HG03558 (cell line): ENCODE measurements at regions not wholly inside any gene's neighbourhood (a gene's known extent, or its start where the extent isn't known, plus 50 kb on each side); places are given as distances from the start of the nearest gene placed in this dataset.

Source experiments
- ATAC-seq: cut with Tn5 transposase; IDR thresholded peaks from one replicate; pipeline ENCODE4 v1.9.1; 2021; ENCODE audit warnings: moderate number of reproducible peaks; ENCODE audit not compliant: unreplicated experiment; ENCODE audit errors: extremely low read depth

- no peak for ATAC-seq
Measured at GRCh38 chr10:4692206-4692605, 133.8 kb upstream of the AKR1E2 start.

- ATAC-seq: no peak
Measured at GRCh38 chr10:4691776-4692175, 134.2 kb upstream of the AKR1E2 start.

- no peak for ATAC-seq
Measured at GRCh38 chr10:4691301-4691700, 134.7 kb upstream of the AKR1E2 start.

- ATAC-seq: no peak
Measured at GRCh38 chr10:4688601-4689000, 137.4 kb upstream of the AKR1E2 start.

DNA sequence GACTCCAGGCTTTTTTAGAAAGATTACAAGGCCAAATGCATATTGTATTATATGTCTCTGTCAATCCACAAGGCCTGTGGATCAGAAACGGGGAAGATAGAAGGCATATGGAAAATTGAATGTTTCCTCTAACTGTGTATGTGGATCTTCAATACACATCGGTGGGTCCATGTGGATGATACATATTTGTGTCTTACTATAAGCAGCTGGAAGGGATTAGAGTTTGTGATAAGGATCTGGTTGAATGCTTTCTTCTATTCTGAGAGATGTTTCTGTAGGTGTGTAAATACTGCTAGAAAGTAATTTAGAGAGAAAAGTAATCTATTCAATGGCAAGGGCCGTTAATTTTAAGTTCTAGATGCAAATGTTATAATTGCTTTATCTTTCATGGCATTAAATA lies 137.8 kb upstream of the AKR1E2 start:
- ATAC-seq: no peak

GRCh38 chr10:4687397-4687796 lies 138.6 kb upstream of the AKR1E2 start:
- ATAC-seq: no peak

GRCh38 chr10:4686644-4686996 lies 139.4 kb upstream of the AKR1E2 start:
- no peak for ATAC-seq

DNA sequence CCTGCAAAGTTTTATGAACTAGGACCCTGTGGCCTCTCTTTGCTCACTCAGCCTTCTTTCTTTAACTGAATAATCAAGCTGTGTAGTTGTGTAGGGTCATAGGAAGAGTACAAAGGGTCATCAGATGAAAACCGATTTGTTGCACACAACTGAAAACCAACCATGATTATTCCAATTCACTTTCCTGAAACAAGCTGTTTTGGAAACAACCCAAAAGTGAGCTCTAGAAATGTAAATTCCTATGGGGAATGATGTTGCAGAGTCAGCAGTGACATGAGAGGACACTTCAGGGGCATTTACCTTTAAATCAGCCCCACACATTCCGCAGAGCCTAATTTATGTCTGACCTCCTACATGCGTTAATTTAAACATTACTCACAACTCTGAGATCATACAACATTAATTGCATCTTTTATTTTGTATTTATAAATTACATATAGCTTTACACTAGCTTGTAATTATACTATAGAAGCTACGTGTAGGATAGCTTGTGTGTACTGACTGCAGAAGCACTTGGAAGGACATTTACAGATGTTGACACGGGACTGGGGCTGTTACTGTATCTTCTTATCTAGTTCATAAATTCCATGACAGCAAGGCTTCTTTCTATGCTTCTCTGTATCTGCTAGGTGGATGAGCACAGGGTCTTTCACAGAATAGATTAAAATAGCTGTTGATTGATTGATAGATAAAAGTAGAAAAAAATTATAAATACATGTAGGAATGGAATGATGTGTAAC lies 139.9 kb upstream of the AKR1E2 start:
- ATAC-seq: no peak

GRCh38 chr10:4685491-4685890 lies 140.5 kb upstream of the AKR1E2 start:
- no peak for ATAC-seq

DNA sequence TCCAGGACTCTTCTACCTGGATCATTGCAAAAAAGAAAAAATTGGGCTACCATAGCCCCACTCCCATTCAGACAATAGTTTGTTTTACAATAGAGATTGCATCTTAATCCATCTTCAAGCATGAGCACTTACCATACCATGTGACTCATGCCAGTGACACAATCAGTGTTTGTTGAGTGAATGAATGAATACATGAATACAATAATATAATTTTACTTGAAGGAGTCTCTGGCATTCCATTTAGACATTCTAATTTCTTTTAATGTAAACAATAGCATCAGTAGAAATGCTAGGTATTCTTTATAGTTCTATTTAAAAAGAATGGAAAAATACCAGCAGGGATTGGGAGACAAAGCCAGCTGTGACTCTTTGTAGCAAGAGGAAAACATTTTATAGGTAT lies 141.6 kb upstream of the AKR1E2 start:
- no peak for ATAC-seq

DNA sequence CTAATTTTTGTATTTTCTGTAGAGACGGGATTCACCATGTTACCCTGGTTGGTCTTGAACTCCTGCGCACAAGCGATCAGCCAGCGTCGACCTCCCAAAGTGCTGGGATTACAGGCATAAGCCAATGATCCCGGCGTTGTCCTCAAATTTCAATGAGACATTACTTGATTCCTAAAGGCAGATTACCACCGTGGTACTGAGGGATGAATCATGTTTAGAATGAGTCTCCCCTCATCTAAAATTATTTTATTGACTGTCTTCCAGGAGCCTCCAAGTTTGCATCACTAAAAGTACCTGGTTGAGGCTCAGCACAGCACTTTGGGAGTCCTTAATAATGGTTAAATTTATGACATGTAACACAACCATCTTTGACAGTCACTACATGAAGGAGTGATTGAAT lies 142.2 kb upstream of the AKR1E2 start:
- ATAC-seq: no peak

GRCh38 chr10:4683137-4683536 lies 142.9 kb upstream of the AKR1E2 start:
- ATAC-seq: no peak

- no peak for ATAC-seq
Measured at GRCh38 chr10:4678951-4679671, 146.9 kb upstream of the AKR1E2 start.

GRCh38 chr10:4678023-4678950 lies 147.7 kb upstream of the AKR1E2 start:
- ATAC-seq: no peak

- ATAC-seq: no peak
Measured at GRCh38 chr10:4677296-4678021, 148.5 kb upstream of the AKR1E2 start.

DNA sequence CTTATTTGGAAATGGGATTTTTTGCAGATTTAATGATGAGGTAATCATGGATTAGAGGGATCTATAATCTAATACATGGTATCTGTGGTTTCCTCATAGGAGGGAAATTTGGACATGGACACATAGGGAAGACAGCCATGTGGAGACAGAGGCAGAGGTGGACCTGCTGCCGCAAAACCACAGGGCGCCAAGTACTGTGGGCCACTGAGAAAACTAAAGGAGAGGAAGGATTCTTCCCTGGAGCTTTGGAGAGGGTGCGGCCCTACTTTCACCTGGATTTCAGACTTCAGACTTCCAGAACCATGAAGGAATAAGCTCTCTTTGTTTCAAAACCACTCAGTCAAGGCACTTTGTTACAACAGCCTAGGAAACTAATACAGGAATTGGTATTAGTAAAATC lies 149.4 kb upstream of the AKR1E2 start:
- ATAC-seq: no peak

DNA sequence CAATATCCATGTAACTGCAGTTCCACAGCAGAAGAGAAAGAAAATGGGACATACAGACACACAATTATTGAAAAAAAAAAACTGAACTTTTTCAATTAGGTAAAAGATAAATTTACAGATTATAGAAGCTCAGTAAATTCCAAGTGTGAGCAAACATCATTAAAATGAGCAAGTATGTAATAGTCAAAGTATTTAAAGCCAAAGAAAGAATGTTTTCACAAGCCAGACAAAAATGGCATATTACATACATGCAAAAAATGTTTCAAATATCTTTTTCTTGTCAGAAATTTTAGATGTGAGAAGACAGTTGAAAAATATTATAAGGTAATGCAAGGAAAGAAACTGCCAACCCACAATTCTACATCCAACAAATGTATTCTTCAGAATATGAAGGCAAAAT lies 150.2 kb upstream of the AKR1E2 start:
- no peak for ATAC-seq

DNA sequence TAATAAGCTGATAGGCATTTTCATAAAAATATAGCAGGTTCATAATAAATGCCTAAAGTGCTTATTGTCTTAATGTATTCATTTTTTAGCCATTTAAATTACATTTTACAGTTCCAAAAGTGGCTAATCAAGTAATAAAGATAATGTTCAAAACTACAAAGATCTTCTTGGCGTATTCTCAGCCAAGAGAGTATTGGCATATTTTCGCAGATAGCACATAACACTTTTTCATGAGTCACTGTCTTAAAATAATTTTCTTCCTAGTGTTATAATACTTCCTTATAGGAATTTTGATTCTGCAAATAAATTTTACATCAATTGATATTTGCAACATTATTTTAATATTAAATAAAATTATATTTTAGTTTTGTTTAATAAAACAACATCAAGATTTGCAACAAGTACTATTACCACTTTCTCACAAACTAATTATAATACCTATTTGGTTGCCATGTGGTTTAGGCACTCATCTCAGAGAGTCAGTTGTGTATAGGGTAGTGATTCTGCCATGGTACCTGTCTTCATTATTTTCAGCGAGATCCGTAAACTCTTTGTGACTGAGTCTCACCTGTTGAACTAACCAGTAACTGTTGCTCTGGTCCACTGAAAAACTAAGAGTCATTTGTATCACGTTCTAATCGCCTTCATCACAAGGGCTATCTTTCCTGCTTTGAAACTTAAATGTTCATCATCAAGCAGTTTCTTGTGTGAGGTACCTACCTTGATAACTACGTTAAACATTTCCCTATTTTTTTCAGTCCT lies 152.5 kb upstream of the AKR1E2 start:
- ATAC-seq: no peak

- no peak for ATAC-seq
Measured at GRCh38 chr10:4672201-4672600, 153.8 kb upstream of the AKR1E2 start.
